GM18502 (cell line): ENCODE measurements at regions not wholly inside any gene's neighbourhood (a gene's known extent, or its start where the extent isn't known, plus 50 kb on each side); places are given as distances from the start of the nearest gene placed in this dataset.
"Not testable (repeated sequence)": the region's sequence is repeated elsewhere in the genome, so short reads cannot be mapped to it uniquely, and the experiment has no call there.

Source experiments
- ATAC-seq: cut with Tn5 transposase; IDR thresholded peaks from one replicate; pipeline ENCODE4 v1.9.1; 2021; ENCODE audit warnings: mild to moderate bottlenecking; ENCODE audit not compliant: unreplicated experiment, poor library complexity

DNA sequence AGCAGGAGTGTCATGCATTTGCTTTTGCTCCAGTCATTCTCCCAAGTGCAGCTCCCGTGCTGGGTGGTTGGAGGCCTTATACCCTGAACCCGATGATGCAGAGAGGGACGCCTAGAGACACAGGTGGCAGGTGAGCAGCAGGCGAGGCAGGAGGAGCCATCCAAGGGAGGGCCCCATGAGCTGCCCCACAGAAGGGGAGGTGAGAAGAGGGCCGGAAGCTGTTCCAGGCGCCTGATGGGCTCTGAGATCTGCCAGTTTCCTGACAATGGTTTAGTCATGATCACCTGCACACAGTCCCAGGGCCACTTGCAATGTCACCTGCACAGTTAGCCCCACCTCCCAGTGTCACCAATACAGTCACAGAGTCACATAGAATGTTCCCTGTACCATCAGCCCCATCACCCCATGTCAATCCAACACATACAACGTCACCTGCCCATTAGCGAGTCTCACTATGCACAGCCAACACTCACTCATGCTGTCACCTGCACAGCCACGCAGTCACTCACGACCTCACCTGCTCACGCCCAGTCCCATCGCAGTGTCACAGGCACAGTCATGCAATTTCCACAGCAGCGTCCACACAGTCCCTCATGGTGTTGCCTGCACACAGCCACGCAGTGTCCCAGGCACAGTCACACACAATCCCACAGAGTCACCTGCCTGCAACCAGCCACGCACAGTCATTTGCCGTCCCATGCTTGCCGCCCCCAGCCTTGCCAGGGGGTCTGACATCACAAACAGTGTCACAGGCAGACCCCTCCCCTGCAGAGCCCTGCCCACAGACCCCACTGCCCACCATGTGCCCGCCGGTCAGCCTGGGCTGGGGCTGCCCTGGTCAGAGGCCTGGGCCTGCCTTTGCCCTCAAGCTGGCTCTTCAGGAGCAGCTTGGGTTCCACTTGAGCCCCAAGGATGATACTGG, 113.4 kb downstream of the LHX2 start:
- no peak for ATAC-seq

DNA sequence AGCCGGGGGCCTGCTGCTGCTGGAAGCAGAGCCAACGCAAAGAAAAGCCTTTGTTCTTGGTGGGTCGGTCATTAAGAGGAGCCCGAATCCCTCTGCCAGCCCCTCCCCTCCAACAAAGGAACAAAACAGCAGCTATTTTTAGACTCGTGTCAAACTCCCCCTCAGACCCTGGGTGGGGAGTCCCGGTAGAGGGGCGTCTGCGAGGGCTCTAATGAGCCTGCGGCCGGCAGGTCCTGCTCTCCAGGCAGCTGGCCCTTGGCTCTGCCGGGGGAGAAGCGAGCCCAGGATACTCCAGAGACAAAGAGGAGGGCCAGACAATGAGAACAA, 114.0 kb downstream of the LHX2 start:
- ATAC-seq: no peak

DNA sequence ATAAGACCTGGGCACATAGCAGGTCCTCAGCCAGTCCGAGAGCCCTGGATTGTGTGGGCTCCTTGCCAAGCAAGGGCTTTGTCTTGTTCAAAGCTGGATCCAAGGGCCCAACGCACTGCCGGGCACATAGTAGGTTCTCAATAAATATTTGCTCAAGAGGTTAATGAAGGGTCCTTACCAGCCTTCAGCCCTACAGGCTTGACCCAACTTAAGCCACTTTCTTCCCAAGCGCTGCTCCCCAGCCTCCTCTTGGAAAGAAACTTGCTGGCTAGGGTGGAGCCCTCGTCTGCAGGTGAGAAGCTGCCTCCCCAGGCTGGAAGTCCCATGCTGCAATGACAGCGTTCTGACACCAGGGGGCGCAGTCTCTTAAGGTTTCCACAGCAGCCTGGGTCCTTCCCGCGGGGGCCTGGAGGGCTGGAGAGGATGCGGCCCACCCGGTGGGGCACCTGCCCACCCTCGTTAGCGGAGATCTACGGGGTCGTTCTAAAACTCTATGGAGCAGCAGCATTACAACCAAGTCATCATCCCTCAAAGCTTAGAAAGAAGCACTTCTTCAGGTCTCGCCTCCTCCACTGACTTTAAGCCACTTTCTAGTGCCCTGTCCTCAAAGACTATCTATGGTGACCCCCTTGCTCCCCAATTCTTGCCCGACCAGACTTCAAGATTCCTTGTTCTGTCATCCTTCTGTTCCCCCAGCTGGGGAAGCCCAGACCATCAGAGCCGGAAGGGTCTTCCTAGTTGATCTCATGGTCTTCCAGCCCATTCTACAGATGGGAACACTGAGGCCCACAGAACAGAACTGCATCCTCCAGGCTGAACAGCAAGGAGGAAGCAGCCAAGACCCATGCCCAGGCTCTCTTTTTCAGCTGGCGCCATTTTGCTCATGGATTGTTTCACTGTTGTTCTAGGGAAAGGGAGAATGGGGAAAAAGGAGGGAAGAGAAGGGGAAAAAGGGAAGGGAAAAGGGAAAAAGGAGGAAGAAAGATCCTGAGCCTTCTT, 115.4 kb downstream of the LHX2 start:
- ATAC-seq: no peak

GRCh38 chr9:124128568-124129166, 117.1 kb downstream of the LHX2 start:
- ATAC-seq: no peak

- ATAC-seq: no peak
Measured at GRCh38 chr9:124130277-124131075, 118.9 kb downstream of the LHX2 start.

DNA sequence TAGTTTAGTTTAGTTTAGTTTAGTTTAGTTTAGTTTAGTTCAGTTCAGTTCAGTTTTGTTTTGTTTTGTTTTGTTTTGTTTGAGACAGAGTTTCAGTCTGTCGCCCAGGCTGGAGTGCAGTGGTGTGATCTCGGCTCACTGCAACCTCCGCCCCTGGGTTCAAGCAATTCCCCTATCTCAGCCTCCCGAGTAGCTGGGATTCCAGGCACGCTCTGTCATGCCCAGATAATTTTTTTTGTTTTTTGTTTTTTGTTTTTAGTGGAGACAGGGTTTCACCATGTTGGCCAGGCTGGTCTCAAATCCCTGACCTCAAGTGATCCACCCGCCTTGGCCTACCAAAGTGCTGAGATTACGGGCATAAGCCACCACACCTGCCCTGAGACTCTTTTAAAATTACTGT, 120.0 kb downstream of the LHX2 start:
- ATAC-seq: not testable (repeated sequence)

DNA sequence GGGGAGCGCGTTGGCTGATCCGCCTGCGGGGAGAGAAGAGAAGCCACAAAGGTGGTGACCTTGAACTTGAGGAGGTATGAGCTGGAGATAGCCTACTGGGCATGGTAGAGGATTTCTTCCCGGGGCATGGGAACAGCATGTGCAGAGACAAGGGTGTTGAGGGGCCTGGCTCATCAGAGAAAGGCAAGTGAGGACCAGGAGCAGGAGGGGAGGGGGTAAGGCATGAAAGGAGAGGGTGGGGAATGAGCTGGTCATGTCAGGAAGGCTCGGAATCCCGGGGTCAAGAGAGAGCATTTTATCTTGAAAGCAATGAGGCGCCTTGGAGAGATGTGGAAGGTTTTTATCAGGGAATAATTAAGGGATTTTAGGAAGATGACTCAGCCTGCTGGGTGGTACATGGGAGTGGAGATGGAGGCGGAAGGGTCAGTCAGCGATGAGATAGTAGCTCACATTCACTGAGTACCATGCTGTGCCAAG, 121.1 kb downstream of the LHX2 start:
- no peak for ATAC-seq

DNA sequence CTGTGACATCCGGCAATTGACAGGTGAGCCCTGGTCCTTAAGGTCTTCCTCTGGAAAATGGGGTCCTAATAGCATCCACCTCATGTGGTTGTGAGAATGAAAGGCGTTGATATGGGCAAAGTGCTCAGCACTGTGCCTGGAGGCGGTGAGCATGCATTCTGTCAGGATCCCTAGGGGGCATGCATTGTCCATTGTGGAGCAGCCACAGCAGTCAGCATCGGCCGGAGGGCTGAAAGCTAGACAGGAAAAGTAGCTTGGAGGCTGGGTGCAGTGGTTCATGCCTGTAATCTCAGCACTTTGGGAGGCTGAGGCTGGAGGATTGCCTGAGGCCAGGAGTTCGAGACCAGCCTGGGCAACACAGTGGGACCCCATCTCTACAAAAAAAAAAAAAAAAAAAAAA, 122.2 kb downstream of the LHX2 start:
- no peak for ATAC-seq

DNA sequence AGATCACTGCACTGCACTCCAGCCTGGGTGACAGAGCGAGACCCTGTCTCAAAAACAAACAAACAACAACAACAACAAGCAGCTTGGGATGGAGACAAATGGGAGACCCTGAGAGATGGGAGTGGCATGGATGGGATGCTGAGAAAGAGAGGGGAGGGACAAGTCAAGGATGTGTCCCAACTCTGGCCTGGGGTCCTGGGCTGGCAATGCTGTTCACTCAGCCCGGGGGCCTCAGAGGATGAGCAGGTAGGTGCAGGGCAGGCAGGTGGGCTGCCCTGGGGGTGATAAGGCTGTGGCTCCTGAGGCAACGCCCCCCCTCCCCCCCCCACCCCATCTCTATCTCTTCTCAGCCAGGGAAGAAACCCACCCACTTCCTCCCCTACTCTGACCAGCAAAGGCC, 123.0 kb downstream of the LHX2 start:
- ATAC-seq: no peak

DNA sequence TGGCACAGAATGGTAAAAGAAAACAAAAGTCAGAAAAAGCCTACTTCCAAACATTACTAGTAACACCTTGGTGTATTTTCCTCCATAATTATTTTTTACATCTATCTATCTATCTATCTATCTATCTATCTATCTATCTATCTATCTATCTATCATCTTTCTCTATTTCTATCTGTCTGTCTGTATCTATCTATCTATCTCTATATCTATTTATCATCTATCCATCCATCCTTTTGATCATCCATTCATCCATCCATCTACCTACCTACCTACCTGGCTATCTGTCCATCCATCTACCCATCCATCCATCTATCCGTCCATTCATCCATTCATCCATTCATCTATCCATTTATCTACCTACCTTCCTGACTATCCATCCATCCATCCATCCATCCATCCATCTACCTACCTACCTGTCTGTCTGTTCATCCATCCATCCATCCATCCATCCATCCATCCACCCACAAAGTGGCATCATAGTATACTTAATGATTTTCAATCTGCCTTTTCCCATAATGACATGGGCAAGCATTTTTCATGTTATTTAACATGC, 121.9 kb upstream of the NEK6 start:
- ATAC-seq: no peak

- peak; percentile 87 for ATAC-seq
Measured at GRCh38 chr9:124137009-124137943, 120.5 kb upstream of the NEK6 start.

DNA sequence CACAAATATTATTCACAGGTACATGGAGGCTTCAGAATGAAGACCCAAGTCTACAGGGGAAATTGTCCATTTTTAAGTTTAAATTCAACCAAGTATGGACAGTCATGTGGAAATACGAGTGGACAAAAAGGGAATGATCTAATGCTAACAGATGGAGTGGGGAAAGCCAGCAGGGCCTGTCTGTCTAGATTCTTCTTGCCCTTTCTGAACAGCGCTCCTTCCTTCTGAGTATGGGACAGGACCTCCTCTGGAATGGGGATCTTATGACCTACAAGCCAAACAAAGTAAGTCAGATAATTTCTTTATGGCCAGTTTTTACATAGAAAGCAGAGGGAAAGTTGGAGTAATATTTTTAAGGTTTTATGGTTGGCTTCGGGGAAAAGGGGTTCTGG, 119.8 kb upstream of the NEK6 start:
- ATAC-seq: peak; percentile 16

GRCh38 chr9:124139001-124139400, 118.7 kb upstream of the NEK6 start:
- ATAC-seq: no peak

GRCh38 chr9:124140941-124141568, 116.7 kb upstream of the NEK6 start:
- ATAC-seq: no peak

- not testable (repeated sequence) for ATAC-seq
Measured at GRCh38 chr9:124144561-124145123, 113.1 kb upstream of the NEK6 start.

GRCh38 chr9:124146031-124146561, 111.7 kb upstream of the NEK6 start:
- no peak for ATAC-seq

DNA sequence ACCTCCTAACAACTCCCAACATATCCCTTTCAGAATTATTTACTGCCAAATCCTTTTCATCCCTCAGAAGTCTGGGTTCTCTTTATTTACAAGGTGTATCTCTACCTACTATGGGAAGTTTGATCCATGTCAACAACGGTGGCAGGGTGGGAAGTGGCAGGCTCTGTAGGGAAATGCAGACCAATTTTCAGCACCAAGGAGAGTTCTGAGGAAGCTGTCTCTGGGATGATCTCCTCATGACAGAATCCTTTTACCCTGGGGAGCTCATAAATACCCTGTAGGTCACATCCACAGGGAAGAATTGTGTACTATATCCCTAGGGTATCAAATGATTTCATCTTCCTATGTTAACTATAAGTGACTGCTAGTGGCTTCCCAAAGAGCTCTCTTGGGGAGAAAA, 107.8 kb upstream of the NEK6 start:
- ATAC-seq: no peak
